ENCODE measurements at regions not wholly inside any gene's neighbourhood (a gene's known extent, or its start where the extent isn't known, plus 50 kb on each side); places are given as distances from the start of the nearest gene placed in this dataset.

DNA sequence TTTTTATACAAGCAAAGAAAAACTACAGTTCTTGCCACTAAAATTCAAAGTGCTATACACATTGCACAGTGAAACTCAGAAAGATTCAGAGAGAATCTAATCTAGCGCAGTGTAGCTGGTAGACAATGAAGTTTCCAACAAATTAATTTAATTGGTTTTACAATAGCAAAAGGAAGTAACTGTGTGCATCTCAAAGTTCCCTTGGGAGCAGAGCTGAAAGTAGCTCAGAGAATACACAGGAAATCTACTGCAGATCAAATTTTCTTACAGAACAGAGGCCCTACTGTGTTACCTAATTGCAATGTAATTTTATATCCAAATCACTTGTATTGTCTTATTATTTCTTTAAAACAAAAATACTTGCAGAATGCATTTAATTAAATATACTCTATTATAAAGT lies 1396.2 kb upstream of the TENM4 start:
- no peak for DNase-seq (ENCODE audit: low spot score, unreplicated experiment)
- H3K9me3 Mint-ChIP-seq (ENCODE audit: low read depth): no peaks in the 10 kb centered on the region
- TF ChIP-seq, protein P1, sequence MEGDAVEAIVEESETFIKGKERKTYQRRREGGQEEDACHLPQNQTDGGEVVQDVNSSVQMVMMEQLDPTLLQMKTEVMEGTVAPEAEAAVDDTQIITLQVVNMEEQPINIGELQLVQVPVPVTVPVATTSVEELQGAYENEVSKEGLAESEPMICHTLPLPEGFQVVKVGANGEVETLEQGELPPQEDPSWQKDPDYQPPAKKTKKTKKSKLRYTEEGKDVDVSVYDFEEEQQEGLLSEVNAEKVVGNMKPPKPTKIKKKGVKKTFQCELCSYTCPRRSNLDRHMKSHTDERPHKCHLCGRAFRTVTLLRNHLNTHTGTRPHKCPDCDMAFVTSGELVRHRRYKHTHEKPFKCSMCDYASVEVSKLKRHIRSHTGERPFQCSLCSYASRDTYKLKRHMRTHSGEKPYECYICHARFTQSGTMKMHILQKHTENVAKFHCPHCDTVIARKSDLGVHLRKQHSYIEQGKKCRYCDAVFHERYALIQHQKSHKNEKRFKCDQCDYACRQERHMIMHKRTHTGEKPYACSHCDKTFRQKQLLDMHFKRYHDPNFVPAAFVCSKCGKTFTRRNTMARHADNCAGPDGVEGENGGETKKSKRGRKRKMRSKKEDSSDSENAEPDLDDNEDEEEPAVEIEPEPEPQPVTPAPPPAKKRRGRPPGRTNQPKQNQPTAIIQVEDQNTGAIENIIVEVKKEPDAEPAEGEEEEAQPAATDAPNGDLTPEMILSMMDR (IDR thresholded peaks at IDR 0.05; ENCODE audit: unreplicated experiment): no peak
- no peak overlapping the region for H3K27ac Mint-ChIP-seq
- H3K4me1 Mint-ChIP-seq (ENCODE audit: low read depth): no peaks in the 10 kb centered on the region
- no peaks in the 10 kb centered on the region for H3K36me3 Mint-ChIP-seq (ENCODE audit: insufficient read depth)
- H3K27me3 Mint-ChIP-seq: no peaks in the 10 kb centered on the region
- H3K4me3 Mint-ChIP-seq (ENCODE audit: low read depth): no peak overlapping the region

DNA sequence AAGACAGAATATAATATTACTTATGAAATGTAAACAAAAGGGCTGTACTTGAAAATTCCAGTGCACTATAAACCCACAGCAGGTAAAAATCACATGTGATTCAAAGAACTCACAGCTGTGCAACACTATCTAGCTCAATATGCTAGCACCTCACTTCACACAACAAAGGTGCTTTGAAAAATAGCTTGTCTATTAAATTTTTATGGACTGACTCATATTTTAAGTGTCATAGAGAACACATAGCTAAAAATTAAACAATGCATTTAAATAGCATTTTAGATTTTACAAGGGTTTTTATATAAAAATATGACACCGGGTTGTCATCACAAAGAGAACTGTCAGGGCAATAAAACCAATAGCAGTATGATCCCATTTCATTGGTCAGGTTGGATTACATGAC lies 1390.5 kb upstream of the TENM4 start:
- H3K4me1 Mint-ChIP-seq (ENCODE audit: low read depth): no peaks in the 10 kb centered on the region
- no peak overlapping the region for H3K27ac Mint-ChIP-seq
- no peak for DNase-seq (ENCODE audit: low spot score, unreplicated experiment)
- no peaks in the 10 kb centered on the region for H3K36me3 Mint-ChIP-seq (ENCODE audit: insufficient read depth)
- TF ChIP-seq, protein P1 (IDR thresholded peaks at IDR 0.05; ENCODE audit: unreplicated experiment): no peak
- H3K4me3 Mint-ChIP-seq (ENCODE audit: low read depth): no peak overlapping the region
- no peaks in the 10 kb centered on the region for H3K9me3 Mint-ChIP-seq (ENCODE audit: low read depth)
- H3K27me3 Mint-ChIP-seq: no peaks in the 10 kb centered on the region

DNA sequence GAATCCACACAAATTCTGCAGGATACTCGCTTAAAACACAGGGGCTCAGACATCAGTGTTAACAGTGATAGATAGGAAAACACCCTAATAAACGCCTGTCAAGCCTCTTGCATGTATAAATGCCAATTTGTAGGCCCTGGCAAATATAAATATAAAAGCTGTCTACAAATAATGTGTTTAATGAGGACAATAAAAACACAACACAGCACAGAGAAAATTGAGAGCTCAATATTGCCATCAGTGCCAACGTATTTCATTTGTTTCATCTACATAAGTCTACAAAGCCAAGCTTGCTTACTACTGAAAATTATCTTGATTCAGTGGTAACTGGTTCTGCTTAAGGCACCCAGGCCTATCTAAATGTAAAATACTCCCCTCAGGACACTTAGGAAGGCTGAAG lies 1387.0 kb upstream of the TENM4 start:
- TF ChIP-seq, protein P1 (IDR thresholded peaks at IDR 0.05; ENCODE audit: unreplicated experiment): no peak
- DNase-seq (ENCODE audit: low spot score, unreplicated experiment): no peak
- Mint-ChIP-seq H3K9me3 (ENCODE audit: low read depth) (no peaks in the 10 kb centered on the region), H3K27ac (no peak overlapping the region), H3K4me1 (ENCODE audit: low read depth) (peaks cover 2% of the 10 kb centered on the region), H3K27me3 (no peaks in the 10 kb centered on the region), H3K36me3 (ENCODE audit: insufficient read depth) (no peaks in the 10 kb centered on the region), H3K4me3 (ENCODE audit: low read depth) (no peak overlapping the region)

DNA sequence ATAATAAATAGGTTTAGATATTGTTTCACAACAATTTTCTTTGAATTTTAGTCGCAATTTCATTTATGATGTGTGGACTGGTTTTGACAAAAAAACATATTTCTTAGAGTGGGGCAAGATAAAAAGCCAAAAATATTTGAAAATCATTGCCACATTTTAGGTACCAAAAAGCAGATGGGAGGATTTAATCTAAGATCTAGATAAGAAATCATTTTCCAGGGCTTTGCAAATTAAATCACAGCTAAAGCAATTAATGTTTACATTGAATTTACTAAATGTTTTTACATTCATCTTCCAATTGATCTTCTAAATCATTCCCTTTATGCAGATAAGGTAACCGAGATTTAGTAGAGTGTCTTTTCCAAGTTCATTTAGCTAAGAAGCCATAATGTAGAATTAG lies 1386.0 kb upstream of the TENM4 start:
- Mint-ChIP-seq H3K27ac (no peak overlapping the region), H3K9me3 (ENCODE audit: low read depth) (no peaks in the 10 kb centered on the region), H3K27me3 (no peaks in the 10 kb centered on the region), H3K4me3 (ENCODE audit: low read depth) (no peak overlapping the region), H3K36me3 (ENCODE audit: insufficient read depth) (no peaks in the 10 kb centered on the region), H3K4me1 (ENCODE audit: low read depth) (peaks cover 5% of the 10 kb centered on the region)
- TF ChIP-seq, protein P1 (IDR thresholded peaks at IDR 0.05; ENCODE audit: unreplicated experiment): no peak
- DNase-seq (ENCODE audit: low spot score, unreplicated experiment): no peak

DNA sequence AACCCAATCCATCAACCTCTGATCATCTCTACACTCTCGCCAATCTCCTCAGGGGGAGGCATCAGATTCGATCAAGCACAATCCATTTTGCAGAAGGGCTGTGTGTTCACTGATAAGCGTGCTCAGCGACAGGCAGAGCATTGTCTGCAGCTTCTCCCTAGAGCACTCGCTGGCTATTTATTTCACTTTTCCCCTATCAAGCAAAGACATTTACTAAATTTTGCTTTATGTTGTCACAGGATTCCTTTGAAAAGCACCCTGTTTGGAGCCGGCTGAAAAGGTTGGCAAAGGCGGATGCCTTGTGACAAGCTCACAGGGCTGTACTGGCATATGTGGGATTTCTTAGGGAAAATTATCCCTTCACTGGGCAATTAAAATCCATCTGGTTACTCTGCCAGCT lies 1381.5 kb upstream of the TENM4 start:
- no peak for DNase-seq (ENCODE audit: low spot score, unreplicated experiment)
- no peaks in the 10 kb centered on the region for H3K27me3 Mint-ChIP-seq
- no peak overlapping the region for H3K4me3 Mint-ChIP-seq (ENCODE audit: low read depth)
- TF ChIP-seq, protein P1 (IDR thresholded peaks at IDR 0.05; ENCODE audit: unreplicated experiment): no peak
- H3K27ac Mint-ChIP-seq: no peak overlapping the region
- H3K4me1 Mint-ChIP-seq (ENCODE audit: low read depth): peaks cover 5% of the 10 kb centered on the region
- no peaks in the 10 kb centered on the region for H3K9me3 Mint-ChIP-seq (ENCODE audit: low read depth)
- H3K36me3 Mint-ChIP-seq (ENCODE audit: insufficient read depth): no peaks in the 10 kb centered on the region

Measured in progenitor cell of endocrine pancreas (in vitro differentiated cells).